Gastrocnemius medialis (tissue), 4 donors: ENCODE measurements at regions not wholly inside any gene's neighbourhood (a gene's known extent, or its start where the extent isn't known, plus 50 kb on each side); places are given as distances from the start of the nearest gene placed in this dataset.

ENCODE experiments used
- POLR2A ChIP-seq, 2 donors: fragments of 450-650 bp; IDR thresholded peaks; one replicate each; pipeline ENCODE4 v1.6.1; 2017; ENCODE audit warnings: antibody characterized with exemption in 2 of 2, mild to moderate bottlenecking in 2 of 2, moderate library complexity in 2 of 2
- TF ChIP-seq, protein P1 (sequence below), 5 experiments: fragments of 450-650 bp in 3 of 5; fragments of 200-600 bp in 2 of 5; sonication (generic) in 2 of 5; IDR thresholded peaks in 4 of 5; conservative IDR thresholded peaks in 1 of 5; 1 replicate in 4 of 5; 2 replicates in 1 of 5; pipeline ENCODE4 v1.5.1; 2016 to 2019; ENCODE audit warnings: antibody characterized with exemption in 5 of 5, mild to moderate bottlenecking in 3 of 5, moderate library complexity in 3 of 5

DNA sequence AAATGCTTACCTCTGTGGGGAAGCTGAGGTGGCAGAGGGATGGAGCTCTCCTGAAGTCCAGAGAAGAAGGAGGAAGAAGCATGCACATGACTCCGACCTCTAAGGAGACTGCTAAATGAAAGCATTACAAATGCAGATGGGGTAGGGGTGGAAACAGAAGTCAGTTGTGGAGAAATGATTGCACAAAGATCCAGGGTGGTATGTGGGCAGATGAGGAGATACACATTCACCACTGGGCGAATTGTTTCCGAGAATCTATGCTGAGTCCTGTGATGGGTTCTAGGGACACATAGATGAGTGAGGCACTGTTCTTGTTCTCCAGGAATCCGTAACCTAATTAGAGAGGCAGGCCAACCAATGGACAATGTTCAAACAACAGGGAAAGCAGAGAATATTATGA lies 188.9 kb upstream of the ZBED5 start:
- TF ChIP-seq, protein P1, sequence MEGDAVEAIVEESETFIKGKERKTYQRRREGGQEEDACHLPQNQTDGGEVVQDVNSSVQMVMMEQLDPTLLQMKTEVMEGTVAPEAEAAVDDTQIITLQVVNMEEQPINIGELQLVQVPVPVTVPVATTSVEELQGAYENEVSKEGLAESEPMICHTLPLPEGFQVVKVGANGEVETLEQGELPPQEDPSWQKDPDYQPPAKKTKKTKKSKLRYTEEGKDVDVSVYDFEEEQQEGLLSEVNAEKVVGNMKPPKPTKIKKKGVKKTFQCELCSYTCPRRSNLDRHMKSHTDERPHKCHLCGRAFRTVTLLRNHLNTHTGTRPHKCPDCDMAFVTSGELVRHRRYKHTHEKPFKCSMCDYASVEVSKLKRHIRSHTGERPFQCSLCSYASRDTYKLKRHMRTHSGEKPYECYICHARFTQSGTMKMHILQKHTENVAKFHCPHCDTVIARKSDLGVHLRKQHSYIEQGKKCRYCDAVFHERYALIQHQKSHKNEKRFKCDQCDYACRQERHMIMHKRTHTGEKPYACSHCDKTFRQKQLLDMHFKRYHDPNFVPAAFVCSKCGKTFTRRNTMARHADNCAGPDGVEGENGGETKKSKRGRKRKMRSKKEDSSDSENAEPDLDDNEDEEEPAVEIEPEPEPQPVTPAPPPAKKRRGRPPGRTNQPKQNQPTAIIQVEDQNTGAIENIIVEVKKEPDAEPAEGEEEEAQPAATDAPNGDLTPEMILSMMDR (IDR thresholded peaks at IDR 0.05 in 4 of 5, conservative IDR thresholded peaks at IDR 0.05 in 1 of 5): no peak
- no peak for TF ChIP-seq POLR2A (IDR thresholded peaks at IDR 0.05)
